ENCODE measurements at regions not wholly inside any gene's neighbourhood (a gene's known extent, or its start where the extent isn't known, plus 50 kb on each side); places are given as distances from the start of the nearest gene placed in this dataset.
A peak's percentile ranks its signal among the peaks of the same experiment; 100 is the strongest.

GRCh38 chr4:58209001-58209400 is 1098.8 kb upstream of the IGFBP7 start:
- no peak for DNase-seq (ENCODE audit: low spot score)

- DNase-seq (ENCODE audit: low spot score) = no peak
These were observed 1095.5 kb upstream of the IGFBP7 start for GRCh38 chr4:58205446-58206235.

GRCh38 chr4:58192217-58192616 is 1082.0 kb upstream of the IGFBP7 start:
- no peak for DNase-seq (ENCODE audit: low spot score)

- no peak for DNase-seq (ENCODE audit: low spot score)
These were observed 1080.9 kb upstream of the IGFBP7 start for GRCh38 chr4:58191109-58191508.

GRCh38 chr4:58188316-58188715 is 1078.1 kb upstream of the IGFBP7 start:
- no peak for DNase-seq (ENCODE audit: low spot score)

- DNase-seq (ENCODE audit: low spot score) = no peak
These were observed 1064.8 kb upstream of the IGFBP7 start for GRCh38 chr4:58175024-58175423.

GRCh38 chr4:58166490-58166889 is 1056.3 kb upstream of the IGFBP7 start:
- no peak for DNase-seq (ENCODE audit: low spot score)

- DNase-seq (ENCODE audit: low spot score) = no peak
These were observed 1053.0 kb upstream of the IGFBP7 start for GRCh38 chr4:58163156-58163555.

- DNase-seq (ENCODE audit: low spot score) = no peak
These were observed 1039.4 kb upstream of the IGFBP7 start for GRCh38 chr4:58149404-58150085.

- DNase-seq (ENCODE audit: low spot score) = peak; percentile 91
These were observed 1034.5 kb upstream of the IGFBP7 start for GRCh38 chr4:58144721-58145120.

GRCh38 chr4:58138786-58139668 is 1028.8 kb upstream of the IGFBP7 start:
- DNase-seq (ENCODE audit: low spot score) = peak; percentile 48

GRCh38 chr4:58136604-58137003 is 1026.4 kb upstream of the IGFBP7 start:
- peak; percentile 9 for DNase-seq (ENCODE audit: low spot score)

- DNase-seq (ENCODE audit: low spot score) = no peak
These were observed 1017.5 kb upstream of the IGFBP7 start for GRCh38 chr4:58127680-58128079.

GRCh38 chr4:58119298-58119697 is 1009.1 kb upstream of the IGFBP7 start:
- DNase-seq (ENCODE audit: low spot score) = no peak

- no peak for DNase-seq (ENCODE audit: low spot score)
These were observed 1002.9 kb upstream of the IGFBP7 start for GRCh38 chr4:58113126-58113525.

- no peak for DNase-seq (ENCODE audit: low spot score)
These were observed 1001.6 kb upstream of the IGFBP7 start for GRCh38 chr4:58111818-58112217.

- DNase-seq (ENCODE audit: low spot score) = no peak
These were observed 983.2 kb upstream of the IGFBP7 start for GRCh38 chr4:58093352-58093751.

- DNase-seq (ENCODE audit: low spot score) = no peak
These were observed 980.4 kb upstream of the IGFBP7 start for GRCh38 chr4:58090539-58090938.

- no peak for DNase-seq (ENCODE audit: low spot score)
These were observed 971.2 kb upstream of the IGFBP7 start for GRCh38 chr4:58081356-58081755.

GRCh38 chr4:58075724-58076123 is 965.5 kb upstream of the IGFBP7 start:
- DNase-seq (ENCODE audit: low spot score) = no peak

GRCh38 chr4:58074382-58074781 is 964.2 kb upstream of the IGFBP7 start:
- no peak for DNase-seq (ENCODE audit: low spot score)

- DNase-seq (ENCODE audit: low spot score) = no peak
These were observed 960.5 kb upstream of the IGFBP7 start for GRCh38 chr4:58070726-58071125.
